Rectal smooth muscle tissue (tissue), 1 donor: ENCODE measurements at regions not wholly inside any gene's neighbourhood (a gene's known extent, or its start where the extent isn't known, plus 50 kb on each side); places are given as distances from the start of the nearest gene placed in this dataset.

Experiments
- H3K27ac ChIP-seq: one replicate; pipeline ENCODE4 v1.7.0; 2013; ENCODE audit warnings: low read depth, low read length, inconsistent platforms
- H3K27me3 ChIP-seq: one replicate; pipeline ENCODE4 v1.7.0; 2013; ENCODE audit warnings: low read length; ENCODE audit not compliant: control insufficient read depth, insufficient read depth
- H3K36me3 ChIP-seq: one replicate; pipeline ENCODE4 v1.7.0; 2013; ENCODE audit warnings: low read length; ENCODE audit not compliant: control insufficient read depth, insufficient read depth
- H3K4me1 ChIP-seq: one replicate; pipeline ENCODE4 v1.7.0; 2013; ENCODE audit warnings: low read length; ENCODE audit not compliant: control insufficient read depth, insufficient read depth
- H3K4me3 ChIP-seq: one replicate; pipeline ENCODE4 v1.7.0; 2013; ENCODE audit warnings: low read length
- H3K9ac ChIP-seq: one replicate; pipeline ENCODE4 v1.7.0; 2013; ENCODE audit warnings: low read length

GRCh38 chr1:87615901-87616300, 287.2 kb downstream of the LMO4 start:
- no peak overlapping the region for H3K4me3 ChIP-seq
- H3K9ac ChIP-seq: no peak overlapping the region
- H3K36me3 ChIP-seq: no peaks in the 10 kb centered on the region
- no peaks in the 10 kb centered on the region for H3K4me1 ChIP-seq
- H3K27ac ChIP-seq: no peak overlapping the region
- H3K27me3 ChIP-seq: no peaks in the 10 kb centered on the region

- Histone ChIP-seq H3K27me3 (no peaks in the 10 kb centered on the region), H3K27ac (no peak overlapping the region), H3K4me1 (no peaks in the 10 kb centered on the region), H3K4me3 (no peak overlapping the region), H3K9ac (no peak overlapping the region), H3K36me3 (no peaks in the 10 kb centered on the region)
Measured at GRCh38 chr1:87620807-87621206, 292.1 kb downstream of the LMO4 start.

GRCh38 chr1:87629673-87630072, 301.0 kb downstream of the LMO4 start:
- no peak overlapping the region for H3K4me3 ChIP-seq
- H3K9ac ChIP-seq: no peak overlapping the region
- no peaks in the 10 kb centered on the region for H3K4me1 ChIP-seq
- H3K27ac ChIP-seq: no peak overlapping the region
- no peaks in the 10 kb centered on the region for H3K27me3 ChIP-seq
- no peaks in the 10 kb centered on the region for H3K36me3 ChIP-seq

DNA sequence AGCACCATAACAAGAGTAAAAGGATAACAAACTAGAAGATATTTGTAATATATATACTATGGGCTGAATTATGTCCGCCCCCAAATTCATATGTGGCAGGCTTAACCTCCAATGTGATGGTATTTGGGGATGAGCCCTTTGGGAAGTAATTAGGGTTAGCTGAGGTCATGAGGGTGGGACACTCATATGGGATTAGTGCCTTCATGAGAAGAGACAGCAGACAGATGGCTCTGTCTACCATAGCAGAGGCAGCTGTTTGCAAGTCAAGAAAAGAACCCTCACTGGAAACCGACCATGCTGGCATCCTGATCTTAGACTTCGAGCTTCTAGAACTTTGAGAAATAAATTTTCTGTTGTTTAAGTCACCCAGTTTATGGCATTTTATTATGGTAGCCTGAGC, 303.6 kb downstream of the LMO4 start:
- Histone ChIP-seq H3K4me3 (no peak overlapping the region), H3K36me3 (no peaks in the 10 kb centered on the region), H3K9ac (no peak overlapping the region), H3K27ac (no peak overlapping the region), H3K4me1 (no peaks in the 10 kb centered on the region), H3K27me3 (no peaks in the 10 kb centered on the region)

- H3K9ac ChIP-seq: no peak overlapping the region
- no peaks in the 10 kb centered on the region for H3K4me1 ChIP-seq
- no peak overlapping the region for H3K4me3 ChIP-seq
- no peaks in the 10 kb centered on the region for H3K27me3 ChIP-seq
- H3K27ac ChIP-seq: no peak overlapping the region
- no peaks in the 10 kb centered on the region for H3K36me3 ChIP-seq
Measured at GRCh38 chr1:87636198-87636892, 307.7 kb downstream of the LMO4 start.

- Histone ChIP-seq H3K27me3 (no peaks in the 10 kb centered on the region), H3K4me3 (no peak overlapping the region), H3K27ac (no peak overlapping the region), H3K4me1 (no peaks in the 10 kb centered on the region), H3K9ac (no peak overlapping the region), H3K36me3 (no peaks in the 10 kb centered on the region)
Measured at GRCh38 chr1:87638636-87639035, 310.0 kb downstream of the LMO4 start.

DNA sequence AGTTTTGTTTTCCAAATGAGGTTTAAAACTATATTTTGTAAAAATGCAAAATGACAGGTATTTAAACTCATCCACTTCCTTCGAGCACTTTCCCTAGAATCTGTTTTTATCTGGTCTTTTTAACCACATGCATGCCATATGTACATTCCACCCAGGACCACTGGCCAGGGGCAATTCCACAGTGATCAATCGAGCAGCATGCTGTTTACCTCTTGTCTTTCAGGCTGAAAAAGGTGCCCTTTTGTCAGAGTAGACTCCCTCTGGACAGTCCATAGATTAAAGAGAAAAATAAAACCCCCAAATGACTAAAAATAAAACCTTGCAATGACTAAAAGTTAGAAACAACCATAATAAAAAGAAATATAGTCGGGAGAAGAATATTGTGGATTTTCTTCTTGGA, 313.3 kb downstream of the LMO4 start:
- H3K27ac ChIP-seq: no peak overlapping the region
- no peaks in the 10 kb centered on the region for H3K36me3 ChIP-seq
- H3K9ac ChIP-seq: no peak overlapping the region
- H3K4me1 ChIP-seq: peaks cover 6% of the 10 kb centered on the region
- no peak overlapping the region for H3K4me3 ChIP-seq
- no peaks in the 10 kb centered on the region for H3K27me3 ChIP-seq

- H3K36me3 ChIP-seq: no peaks in the 10 kb centered on the region
- no peak overlapping the region for H3K27ac ChIP-seq
- peaks cover 6% of the 10 kb centered on the region for H3K4me1 ChIP-seq
- H3K27me3 ChIP-seq: no peaks in the 10 kb centered on the region
- no peak overlapping the region for H3K9ac ChIP-seq
- no peak overlapping the region for H3K4me3 ChIP-seq
Measured at GRCh38 chr1:87642581-87643221, 314.0 kb downstream of the LMO4 start.

DNA sequence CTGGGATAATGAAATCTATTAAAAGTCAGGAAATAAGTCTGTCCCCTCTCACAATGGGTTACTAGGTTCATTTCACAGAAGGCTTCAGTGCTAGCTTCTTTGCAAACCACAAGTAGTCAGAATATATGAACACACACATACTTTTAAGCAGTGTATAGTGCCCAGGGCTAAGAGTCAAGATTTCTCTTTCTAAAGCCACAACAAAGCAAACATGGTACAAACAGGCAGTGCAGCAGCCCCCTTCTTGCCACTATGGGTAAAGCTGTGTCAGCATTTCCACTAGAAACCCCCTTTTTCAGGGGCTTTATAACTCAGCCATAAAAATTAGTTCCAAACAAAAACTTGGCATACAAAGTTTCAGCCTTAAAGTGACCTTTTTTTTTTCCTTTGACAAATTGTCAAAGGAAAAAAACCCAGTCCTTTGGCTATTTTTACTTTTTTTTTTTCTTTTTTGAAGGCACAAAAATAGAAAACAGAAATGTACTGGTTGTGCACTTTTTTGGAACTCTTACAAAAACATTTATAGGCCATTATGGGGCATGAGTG, 315.4 kb downstream of the LMO4 start:
- Histone ChIP-seq H3K4me1 (peaks cover 6% of the 10 kb centered on the region), H3K9ac (no peak overlapping the region), H3K36me3 (no peaks in the 10 kb centered on the region), H3K4me3 (no peak overlapping the region), H3K27me3 (no peaks in the 10 kb centered on the region), H3K27ac (no peak overlapping the region)

DNA sequence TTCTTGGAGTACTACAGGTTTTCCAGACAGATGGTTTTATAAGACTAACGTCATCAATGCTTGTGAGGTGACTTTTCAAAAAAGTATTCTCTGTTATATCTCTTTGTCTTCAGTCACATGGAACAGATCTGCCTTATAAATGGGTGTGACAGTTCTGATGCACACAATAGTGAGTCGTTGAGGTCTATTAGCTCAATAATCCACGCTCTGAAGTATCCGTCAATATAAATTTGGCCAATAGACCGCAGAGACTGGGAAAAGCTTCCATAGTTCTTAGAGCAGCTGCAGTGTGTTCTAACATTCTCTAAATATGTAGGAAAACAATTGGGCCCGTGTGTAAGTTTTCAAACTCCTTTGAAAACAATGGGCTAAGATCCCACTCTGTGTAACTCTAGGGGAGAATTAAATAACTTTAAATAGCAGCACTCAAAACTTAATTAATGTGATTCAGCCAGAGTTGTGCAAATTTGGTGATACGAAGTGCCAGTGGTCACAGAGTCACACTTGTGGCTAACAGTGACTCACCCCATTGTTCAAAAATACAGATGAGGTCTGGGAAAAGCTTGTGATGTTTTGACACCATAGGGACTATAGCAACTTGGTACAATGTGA, 316.0 kb downstream of the LMO4 start:
- Histone ChIP-seq H3K27ac (no peak overlapping the region), H3K4me1 (peaks cover 6% of the 10 kb centered on the region), H3K36me3 (no peaks in the 10 kb centered on the region), H3K27me3 (no peaks in the 10 kb centered on the region), H3K4me3 (no peak overlapping the region), H3K9ac (no peak overlapping the region)

DNA sequence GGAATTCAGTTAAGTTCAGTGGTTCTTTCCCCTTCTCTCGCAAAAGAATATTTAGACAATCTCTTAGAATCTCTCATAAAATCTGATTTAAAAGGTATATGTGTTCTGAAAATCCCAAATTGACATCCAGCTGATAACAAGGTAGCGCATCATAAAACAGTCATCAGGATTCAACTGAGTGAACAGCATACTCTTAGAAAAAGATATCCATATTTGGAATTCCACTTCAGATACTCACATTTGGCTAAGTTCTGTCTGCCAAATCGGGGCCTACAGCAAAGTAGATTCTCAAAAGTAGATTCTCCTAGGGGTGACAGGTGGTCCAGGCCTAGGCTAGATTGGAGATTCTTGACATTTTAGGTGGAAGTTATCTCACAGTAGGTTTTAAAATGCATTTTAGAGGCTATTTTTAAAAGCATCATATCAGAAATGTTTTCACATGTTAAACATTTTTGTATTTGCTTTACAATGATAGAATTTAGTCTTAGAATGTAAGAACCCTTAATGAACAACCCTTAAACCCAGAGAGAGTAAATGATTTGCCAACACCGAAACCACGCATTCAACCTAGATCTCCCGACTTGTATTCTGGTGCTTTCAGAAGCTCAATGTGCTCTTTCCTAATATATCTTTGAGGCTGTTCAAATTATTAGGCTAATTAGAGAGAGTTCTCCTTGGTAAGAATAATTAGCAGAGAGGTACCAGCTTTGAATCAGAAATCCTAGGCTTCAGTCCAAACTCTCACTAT, 318.9 kb downstream of the LMO4 start:
- H3K4me3 ChIP-seq: no peak overlapping the region
- no peak overlapping the region for H3K9ac ChIP-seq
- no peak overlapping the region for H3K27ac ChIP-seq
- no peaks in the 10 kb centered on the region for H3K27me3 ChIP-seq
- peaks cover 6% of the 10 kb centered on the region for H3K4me1 ChIP-seq
- H3K36me3 ChIP-seq: no peaks in the 10 kb centered on the region
